Upper lobe of left lung (tissue), 4 donors: ENCODE measurements at regions not wholly inside any gene's neighbourhood (a gene's known extent, or its start where the extent isn't known, plus 50 kb on each side); places are given as distances from the start of the nearest gene placed in this dataset.

Source experiments
- EP300 ChIP-seq, 4 donors: sonication (generic); formaldehyde crosslinking; IDR thresholded peaks; one replicate each; pipeline ENCODE4 v1.5.1; 2017; ENCODE audit warnings: antibody characterized with exemption in 4 of 4, control low read depth in 2 of 4
- POLR2A ChIP-seq, 4 donors: fragments of 450-650 bp; IDR thresholded peaks; one replicate each; pipeline ENCODE4 v1.5.1; 2016 to 2017; ENCODE audit warnings: antibody characterized with exemption in 4 of 4, mild to moderate bottlenecking in 2 of 4
- POLR2AphosphoS5 ChIP-seq, 2 donors: sonication (generic); formaldehyde crosslinking; IDR thresholded peaks; one replicate each; pipeline ENCODE4 v1.5.1; 2017; ENCODE audit warnings: antibody characterized with exemption in 2 of 2
- TF ChIP-seq, protein P1 (sequence below), 6 experiments: fragments of 450-650 bp in 4 of 6; fragments of 200-600 bp in 2 of 6; sonication (generic) in 2 of 6; IDR thresholded peaks; one replicate each; pipeline ENCODE4 v1.5.1; 2016 to 2019; ENCODE audit warnings: antibody characterized with exemption in 6 of 6

DNA sequence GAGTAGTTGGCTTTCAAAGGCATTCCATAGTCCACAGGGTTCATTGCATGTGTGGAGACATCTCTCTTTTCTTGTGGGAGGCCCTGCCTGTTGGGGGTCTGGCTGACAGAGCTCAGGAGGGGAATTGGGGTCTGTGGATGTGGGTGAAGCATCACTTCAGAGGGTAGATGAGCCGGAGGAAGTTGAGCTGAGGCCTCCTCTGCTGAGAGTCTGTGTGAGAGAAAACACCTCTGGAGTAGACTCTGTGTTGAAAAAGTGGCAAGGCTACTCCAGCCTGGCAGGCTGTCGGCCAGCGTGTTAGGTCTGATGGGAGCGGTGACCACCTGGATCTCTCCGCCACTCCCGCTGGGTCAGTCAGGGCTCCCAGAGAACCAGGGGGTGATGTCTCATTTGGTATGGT, 358.0 kb upstream of the MGMT start:
- TF ChIP-seq POLR2AphosphoS5 (IDR thresholded peaks at IDR 0.05), result no peak
- no peak for TF ChIP-seq EP300 (IDR thresholded peaks at IDR 0.05)
- TF ChIP-seq, protein P1, sequence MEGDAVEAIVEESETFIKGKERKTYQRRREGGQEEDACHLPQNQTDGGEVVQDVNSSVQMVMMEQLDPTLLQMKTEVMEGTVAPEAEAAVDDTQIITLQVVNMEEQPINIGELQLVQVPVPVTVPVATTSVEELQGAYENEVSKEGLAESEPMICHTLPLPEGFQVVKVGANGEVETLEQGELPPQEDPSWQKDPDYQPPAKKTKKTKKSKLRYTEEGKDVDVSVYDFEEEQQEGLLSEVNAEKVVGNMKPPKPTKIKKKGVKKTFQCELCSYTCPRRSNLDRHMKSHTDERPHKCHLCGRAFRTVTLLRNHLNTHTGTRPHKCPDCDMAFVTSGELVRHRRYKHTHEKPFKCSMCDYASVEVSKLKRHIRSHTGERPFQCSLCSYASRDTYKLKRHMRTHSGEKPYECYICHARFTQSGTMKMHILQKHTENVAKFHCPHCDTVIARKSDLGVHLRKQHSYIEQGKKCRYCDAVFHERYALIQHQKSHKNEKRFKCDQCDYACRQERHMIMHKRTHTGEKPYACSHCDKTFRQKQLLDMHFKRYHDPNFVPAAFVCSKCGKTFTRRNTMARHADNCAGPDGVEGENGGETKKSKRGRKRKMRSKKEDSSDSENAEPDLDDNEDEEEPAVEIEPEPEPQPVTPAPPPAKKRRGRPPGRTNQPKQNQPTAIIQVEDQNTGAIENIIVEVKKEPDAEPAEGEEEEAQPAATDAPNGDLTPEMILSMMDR (IDR thresholded peaks at IDR 0.05), result no peak
- no peak for TF ChIP-seq POLR2A (IDR thresholded peaks at IDR 0.05)
